ENCODE measurements at regions not wholly inside any gene's neighbourhood (a gene's known extent, or its start where the extent isn't known, plus 50 kb on each side); places are given as distances from the start of the nearest gene placed in this dataset.

GRCh38 chr12:118637767-118638370 is 261.5 kb downstream of the SUDS3 start:
- Histone ChIP-seq H3K9me3 (no peaks in the 10 kb centered on the region), H3K27me3 (no peaks in the 10 kb centered on the region), H3K36me3 (no peaks in the 10 kb centered on the region), H3K27ac (no peak overlapping the region), H3K4me3 (no peak overlapping the region), H3K4me1 (no peaks in the 10 kb centered on the region)
- ATAC-seq: no peak
- no peak for DNase-seq
- 24 to 25% methylated on average over 7 of the region's 7 CpGs for WGBS, 2 donors
- FAIRE-seq: no peak
- TF ChIP-seq, protein P1, sequence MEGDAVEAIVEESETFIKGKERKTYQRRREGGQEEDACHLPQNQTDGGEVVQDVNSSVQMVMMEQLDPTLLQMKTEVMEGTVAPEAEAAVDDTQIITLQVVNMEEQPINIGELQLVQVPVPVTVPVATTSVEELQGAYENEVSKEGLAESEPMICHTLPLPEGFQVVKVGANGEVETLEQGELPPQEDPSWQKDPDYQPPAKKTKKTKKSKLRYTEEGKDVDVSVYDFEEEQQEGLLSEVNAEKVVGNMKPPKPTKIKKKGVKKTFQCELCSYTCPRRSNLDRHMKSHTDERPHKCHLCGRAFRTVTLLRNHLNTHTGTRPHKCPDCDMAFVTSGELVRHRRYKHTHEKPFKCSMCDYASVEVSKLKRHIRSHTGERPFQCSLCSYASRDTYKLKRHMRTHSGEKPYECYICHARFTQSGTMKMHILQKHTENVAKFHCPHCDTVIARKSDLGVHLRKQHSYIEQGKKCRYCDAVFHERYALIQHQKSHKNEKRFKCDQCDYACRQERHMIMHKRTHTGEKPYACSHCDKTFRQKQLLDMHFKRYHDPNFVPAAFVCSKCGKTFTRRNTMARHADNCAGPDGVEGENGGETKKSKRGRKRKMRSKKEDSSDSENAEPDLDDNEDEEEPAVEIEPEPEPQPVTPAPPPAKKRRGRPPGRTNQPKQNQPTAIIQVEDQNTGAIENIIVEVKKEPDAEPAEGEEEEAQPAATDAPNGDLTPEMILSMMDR (IDR thresholded peaks at IDR 0.05): no peak
- intact Hi-C loops (cut with DNase I): no loop called here

DNA sequence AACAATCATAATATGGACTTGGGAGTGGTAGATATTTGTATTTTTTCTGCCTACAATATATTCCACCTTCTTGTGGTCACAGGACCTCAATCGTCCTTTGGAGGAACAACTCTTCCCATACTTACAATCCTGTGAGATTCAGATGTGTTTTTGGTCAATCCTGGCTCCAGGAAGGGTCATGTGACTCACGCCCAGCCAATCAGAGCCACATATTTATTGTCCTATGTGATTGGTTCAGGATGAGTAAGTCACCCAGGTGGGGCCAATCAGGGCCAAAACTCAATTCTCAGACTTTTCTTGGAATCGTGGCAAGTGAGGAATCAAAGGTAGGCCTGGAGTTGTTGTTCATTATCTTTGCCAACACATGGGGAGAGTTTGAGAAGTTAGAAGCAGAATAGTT is 264.9 kb downstream of the SUDS3 start:
- TF ChIP-seq, protein P1 (IDR thresholded peaks at IDR 0.05): no peak
- FAIRE-seq: no peak
- Histone ChIP-seq H3K4me1 (no peaks in the 10 kb centered on the region), H3K36me3 (no peaks in the 10 kb centered on the region), H3K27me3 (no peaks in the 10 kb centered on the region), H3K27ac (no peak overlapping the region), H3K4me3 (no peak overlapping the region), H3K9me3 (no peaks in the 10 kb centered on the region)
- no peak for DNase-seq
- no peak for ATAC-seq
- intact Hi-C loops (cut with DNase I): no loop called here
- 41 to 49% methylated on average over 3 of the region's 3 CpGs for whole genome bisulfite sequencing, 2 donors

GRCh38 chr12:118645219-118645618 is 268.9 kb downstream of the SUDS3 start:
- H3K36me3 ChIP-seq: no peaks in the 10 kb centered on the region
- H3K4me1 ChIP-seq: no peaks in the 10 kb centered on the region
- FAIRE-seq: no peak
- intact Hi-C loops (cut with DNase I): no loop called here
- ATAC-seq: peak in 1 of 4 donors; percentile 33
- 15 to 17% methylated on average over 3 of the region's 3 CpGs for WGBS, 2 donors
- no peak overlapping the region for H3K27ac ChIP-seq
- DNase-seq: peak in 1 of 6 donors; percentile 15
- TF ChIP-seq, protein P1 (IDR thresholded peaks at IDR 0.05): no peak
- no peaks in the 10 kb centered on the region for H3K9me3 ChIP-seq
- no peaks in the 10 kb centered on the region for H3K27me3 ChIP-seq
- H3K4me3 ChIP-seq: no peak overlapping the region

DNA sequence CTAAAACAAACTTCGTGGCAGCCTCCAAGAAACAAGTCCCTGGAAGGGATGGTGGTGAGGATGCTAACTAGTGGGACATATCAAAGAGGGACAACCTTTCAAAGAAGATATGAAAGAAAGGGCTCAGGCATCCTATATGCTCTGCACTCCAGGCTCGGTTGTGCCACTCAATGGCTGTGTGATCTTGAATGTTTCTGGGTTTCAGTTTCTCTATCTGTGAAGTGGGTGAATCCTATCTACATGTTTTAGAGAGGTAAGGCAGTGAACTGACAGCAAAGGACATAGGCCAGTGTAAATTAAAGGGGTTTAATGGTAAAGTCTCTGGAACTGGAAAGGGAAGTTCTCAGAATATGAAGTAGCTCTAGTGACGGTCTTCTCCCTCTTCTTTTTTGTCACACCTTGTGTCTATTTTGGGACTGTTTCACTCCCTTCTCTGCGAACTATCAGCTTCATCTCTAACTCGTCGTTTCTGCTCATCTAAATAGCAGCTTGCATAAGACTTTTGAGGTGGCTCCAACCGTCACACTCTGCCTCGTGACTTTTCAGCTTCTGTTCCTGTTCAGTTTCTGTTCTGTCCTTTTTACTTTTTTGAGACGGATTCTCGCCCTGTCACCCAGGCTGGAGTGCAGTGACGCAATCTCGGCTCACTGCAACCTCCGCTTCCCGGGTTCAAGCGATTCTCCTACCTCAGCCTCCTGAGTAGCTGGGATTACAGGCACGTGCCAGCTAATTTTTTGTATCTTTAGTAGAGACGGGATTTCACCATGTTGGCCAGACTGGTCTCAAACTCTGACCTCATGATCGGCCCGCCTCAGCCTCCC is 273.6 kb downstream of the SUDS3 start:
- WGBS, 2 donors: 63 to 76% methylated on average over 19 of the region's 19 CpGs
- FAIRE-seq (no peak), ATAC-seq (no peak), DNase-seq (no peak)
- H3K27me3 ChIP-seq: no peaks in the 10 kb centered on the region
- intact Hi-C loops (cut with DNase I): no loop called here
- H3K4me3 ChIP-seq: no peak overlapping the region
- no peaks in the 10 kb centered on the region for H3K9me3 ChIP-seq
- H3K4me1 ChIP-seq: no peaks in the 10 kb centered on the region
- TF ChIP-seq, protein P1 (IDR thresholded peaks at IDR 0.05): no peak
- H3K36me3 ChIP-seq: no peaks in the 10 kb centered on the region
- H3K27ac ChIP-seq: no peak overlapping the region

- intact Hi-C loops (cut with DNase I): no loop called here
- Histone ChIP-seq H3K36me3 (no peaks in the 10 kb centered on the region), H3K27me3 (no peaks in the 10 kb centered on the region), H3K4me1 (no peaks in the 10 kb centered on the region), H3K9me3 (no peaks in the 10 kb centered on the region), H3K27ac (no peak overlapping the region), H3K4me3 (no peak overlapping the region)
- no peak for DNase-seq
- FAIRE-seq: no peak
- WGBS, 2 donors: 72 to 89% methylated on average over 7 of the region's 7 CpGs
- no peak for ATAC-seq
- TF ChIP-seq, protein P1 (IDR thresholded peaks at IDR 0.05): no peak
These were observed 274.2 kb downstream of the SUDS3 start for GRCh38 chr12:118650586-118650960.

All from pancreas (tissue), 10 donors.